GM12892 (cell line): ENCODE measurements at regions not wholly inside any gene's neighbourhood (a gene's known extent, or its start where the extent isn't known, plus 50 kb on each side); places are given as distances from the start of the nearest gene placed in this dataset.

Experiments used
- POLR2A ChIP-seq: IDR thresholded peaks from 2 replicates; pipeline ENCODE4 v1.6.1; 2011; ENCODE audit warnings: low read depth, low read length, control low read depth
- POLR2AphosphoS5 ChIP-seq: IDR thresholded peaks from 2 replicates; pipeline ENCODE4 v1.6.1; 2011; ENCODE audit warnings: low read depth, low read length, control low read depth

- no peak for TF ChIP-seq POLR2AphosphoS5
- TF ChIP-seq POLR2A, result no peak
These were observed 57.5 kb upstream of the OLFM1 start for GRCh38 chr9:135029871-135030565.
